Hepatocyte (in vitro differentiated cells): ENCODE measurements at regions not wholly inside any gene's neighbourhood (a gene's known extent, or its start where the extent isn't known, plus 50 kb on each side); places are given as distances from the start of the nearest gene placed in this dataset.

ENCODE experiments used
- EZH2 ChIP-seq: fragments of 200-600 bp; sonication (generic); IDR thresholded peaks from 2 replicates; pipeline ENCODE4 v1.6.1; 2016; ENCODE audit warnings: antibody characterized with exemption, mild to moderate bottlenecking, borderline replicate concordance
- EZH2phosphoT487 ChIP-seq: fragments of 200-600 bp; sonication (generic); IDR thresholded peaks from one replicate; pipeline ENCODE4 v1.6.1; 2018; ENCODE audit warnings: antibody characterized with exemption, mild to moderate bottlenecking, low read depth, moderate library complexity; ENCODE audit not compliant: unreplicated experiment, severe bottlenecking
- TF ChIP-seq, protein P1 (sequence below): fragments of 200-600 bp; sonication (generic); IDR thresholded peaks from 2 replicates; pipeline ENCODE4 v1.5.1; 2016; ENCODE audit warnings: antibody characterized with exemption, mild to moderate bottlenecking; ENCODE audit not compliant: poor library complexity

DNA sequence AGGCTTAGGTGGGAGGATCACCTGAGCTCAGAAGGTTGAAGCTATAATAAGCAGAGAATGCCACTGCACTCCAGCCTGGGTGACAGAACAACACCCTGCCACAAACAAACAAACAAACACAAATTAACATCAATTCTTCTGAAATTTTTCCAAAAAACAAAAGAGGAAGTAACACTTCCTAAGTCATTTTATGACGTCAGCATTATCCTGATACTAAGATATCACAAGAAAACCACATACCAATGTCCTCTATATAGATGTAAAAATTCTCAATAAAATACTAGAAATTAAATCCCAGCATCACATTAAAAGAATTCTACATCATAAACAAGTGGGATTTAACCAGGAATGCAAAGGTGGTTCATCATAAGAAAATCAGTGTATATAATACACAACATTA is 64.4 kb upstream of the STK26 start:
- TF ChIP-seq, protein P1, sequence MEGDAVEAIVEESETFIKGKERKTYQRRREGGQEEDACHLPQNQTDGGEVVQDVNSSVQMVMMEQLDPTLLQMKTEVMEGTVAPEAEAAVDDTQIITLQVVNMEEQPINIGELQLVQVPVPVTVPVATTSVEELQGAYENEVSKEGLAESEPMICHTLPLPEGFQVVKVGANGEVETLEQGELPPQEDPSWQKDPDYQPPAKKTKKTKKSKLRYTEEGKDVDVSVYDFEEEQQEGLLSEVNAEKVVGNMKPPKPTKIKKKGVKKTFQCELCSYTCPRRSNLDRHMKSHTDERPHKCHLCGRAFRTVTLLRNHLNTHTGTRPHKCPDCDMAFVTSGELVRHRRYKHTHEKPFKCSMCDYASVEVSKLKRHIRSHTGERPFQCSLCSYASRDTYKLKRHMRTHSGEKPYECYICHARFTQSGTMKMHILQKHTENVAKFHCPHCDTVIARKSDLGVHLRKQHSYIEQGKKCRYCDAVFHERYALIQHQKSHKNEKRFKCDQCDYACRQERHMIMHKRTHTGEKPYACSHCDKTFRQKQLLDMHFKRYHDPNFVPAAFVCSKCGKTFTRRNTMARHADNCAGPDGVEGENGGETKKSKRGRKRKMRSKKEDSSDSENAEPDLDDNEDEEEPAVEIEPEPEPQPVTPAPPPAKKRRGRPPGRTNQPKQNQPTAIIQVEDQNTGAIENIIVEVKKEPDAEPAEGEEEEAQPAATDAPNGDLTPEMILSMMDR, result no peak
- TF ChIP-seq EZH2phosphoT487 (no peak), EZH2 (no peak)
